ENCODE measurements at regions not wholly inside any gene's neighbourhood (a gene's known extent, or its start where the extent isn't known, plus 50 kb on each side); places are given as distances from the start of the nearest gene placed in this dataset.

DNA sequence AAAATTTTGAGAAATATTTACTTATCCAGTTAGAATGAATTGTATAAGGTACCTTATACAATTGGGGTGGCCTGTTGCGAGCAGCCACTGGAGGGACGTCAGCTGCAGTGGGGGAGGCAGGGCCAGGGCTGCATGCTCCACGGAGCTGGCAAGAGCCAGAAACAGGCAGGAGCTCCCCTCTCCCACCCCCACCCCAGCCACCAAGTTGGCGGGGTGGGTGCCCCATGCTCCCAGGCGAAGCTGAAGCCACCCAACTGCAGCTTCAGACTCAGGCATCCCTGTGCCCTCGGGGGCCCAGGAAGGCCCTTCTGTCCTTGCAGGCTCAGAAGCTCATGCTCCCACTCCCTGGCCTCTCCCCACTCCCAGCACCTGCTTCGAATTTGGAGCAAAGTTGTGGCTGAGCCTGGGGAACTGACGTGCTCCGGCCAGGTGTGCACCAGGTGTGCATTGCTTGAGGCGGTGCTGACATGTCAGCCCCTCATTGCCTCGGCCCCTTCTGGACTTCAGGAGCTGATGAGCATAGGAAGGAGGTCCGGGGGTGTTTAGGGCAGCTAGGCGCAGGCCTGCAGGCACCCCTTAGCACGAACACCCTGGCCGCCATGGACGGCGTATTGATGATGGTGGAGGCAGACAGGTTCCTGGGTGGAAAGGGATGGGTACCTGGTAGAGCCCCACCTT, 743.8 kb upstream of the GBE1 start:
- Histone ChIP-seq H3K79me2 (ENCODE audit: insufficient read depth) (no peaks in the 10 kb centered on the region), H3K27ac (no peak overlapping the region), H3F3A (ENCODE audit: insufficient read depth) (no peaks in the 10 kb centered on the region), H3K4me1 (ENCODE audit: insufficient read depth) (no peaks in the 10 kb centered on the region), H3K9me3 (ENCODE audit: low read depth) (no peaks in the 10 kb centered on the region), H3K4me2 (ENCODE audit: unreplicated experiment) (no peak overlapping the region), H4K20me1 (ENCODE audit: insufficient read depth) (no peaks in the 10 kb centered on the region), H2AFZ (no peak overlapping the region), H3K27me3 (replicated peaks; ENCODE audit: insufficient read depth) (no peaks in the 10 kb centered on the region), H3K9me2 (ENCODE audit: insufficient read depth) (no peaks in the 10 kb centered on the region), H3K36me3 (ENCODE audit: low read depth) (no peaks in the 10 kb centered on the region), H3K4me3 (no peak overlapping the region), H3K9ac (no peak overlapping the region)
- 29 to 39% methylated on average over 17 of the region's 17 CpGs for WGBS, 2 experiments (ENCODE audit: low coverage in 1 of 2, low lambda C conversion rate in 2 of 2, missing lambda C conversion rate in 2 of 2)
- DNase-seq, result no peak
- in situ Hi-C loops (cut with MboI), result no loop called here
- no peak for TF ChIP-seq EZH2 (IDR thresholded peaks at IDR 0.05; ENCODE audit: insufficient read depth, poor library complexity, severe bottlenecking)
- no peak for TF ChIP-seq EZH2phosphoT487 (IDR thresholded peaks at IDR 0.05; ENCODE audit: insufficient read depth, low read depth)

DNA sequence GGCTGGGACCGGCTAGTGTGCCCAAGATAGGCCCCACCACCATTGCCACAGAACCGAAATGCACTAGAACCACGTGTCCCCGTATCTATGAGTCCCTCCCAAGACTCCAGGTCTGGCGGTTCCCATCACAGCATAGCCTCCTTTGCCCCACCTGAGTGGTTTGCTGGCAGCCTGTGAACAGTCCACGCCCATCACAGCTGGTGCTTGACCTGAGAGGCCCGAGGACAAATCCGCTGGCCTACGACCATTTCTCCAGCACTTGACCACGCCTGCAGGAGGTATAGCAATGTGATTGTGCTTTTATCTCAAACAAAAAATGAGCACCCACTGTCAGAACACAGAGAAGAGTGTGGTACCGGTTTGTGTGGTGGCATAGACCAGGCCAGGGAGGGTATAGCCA, 736.7 kb upstream of the GBE1 start:
- DNase-seq, result no peak
- H3K27ac ChIP-seq, result no peak overlapping the region
- no peak for TF ChIP-seq EZH2phosphoT487 (IDR thresholded peaks at IDR 0.05; ENCODE audit: insufficient read depth, low read depth)
- H3K27me3 ChIP-seq (replicated peaks; ENCODE audit: insufficient read depth), result no peaks in the 10 kb centered on the region
- no peak overlapping the region for H3K4me2 ChIP-seq (ENCODE audit: unreplicated experiment)
- H3K4me1 ChIP-seq (ENCODE audit: insufficient read depth), result no peaks in the 10 kb centered on the region
- WGBS, 2 experiments (ENCODE audit: low coverage in 1 of 2, low lambda C conversion rate in 2 of 2, missing lambda C conversion rate in 2 of 2), result 43 to 48% methylated on average over 11 of the region's 11 CpGs
- no peaks in the 10 kb centered on the region for H3F3A ChIP-seq (ENCODE audit: insufficient read depth)
- H3K4me3 ChIP-seq, result no peak overlapping the region
- H2AFZ ChIP-seq, result no peak overlapping the region
- in situ Hi-C loops (cut with MboI), result no loop called here
- H4K20me1 ChIP-seq (ENCODE audit: insufficient read depth), result no peaks in the 10 kb centered on the region
- H3K79me2 ChIP-seq (ENCODE audit: insufficient read depth), result no peaks in the 10 kb centered on the region
- H3K9me2 ChIP-seq (ENCODE audit: insufficient read depth), result no peaks in the 10 kb centered on the region
- no peaks in the 10 kb centered on the region for H3K9me3 ChIP-seq (ENCODE audit: low read depth)
- H3K9ac ChIP-seq, result no peak overlapping the region
- no peaks in the 10 kb centered on the region for H3K36me3 ChIP-seq (ENCODE audit: low read depth)

DNA sequence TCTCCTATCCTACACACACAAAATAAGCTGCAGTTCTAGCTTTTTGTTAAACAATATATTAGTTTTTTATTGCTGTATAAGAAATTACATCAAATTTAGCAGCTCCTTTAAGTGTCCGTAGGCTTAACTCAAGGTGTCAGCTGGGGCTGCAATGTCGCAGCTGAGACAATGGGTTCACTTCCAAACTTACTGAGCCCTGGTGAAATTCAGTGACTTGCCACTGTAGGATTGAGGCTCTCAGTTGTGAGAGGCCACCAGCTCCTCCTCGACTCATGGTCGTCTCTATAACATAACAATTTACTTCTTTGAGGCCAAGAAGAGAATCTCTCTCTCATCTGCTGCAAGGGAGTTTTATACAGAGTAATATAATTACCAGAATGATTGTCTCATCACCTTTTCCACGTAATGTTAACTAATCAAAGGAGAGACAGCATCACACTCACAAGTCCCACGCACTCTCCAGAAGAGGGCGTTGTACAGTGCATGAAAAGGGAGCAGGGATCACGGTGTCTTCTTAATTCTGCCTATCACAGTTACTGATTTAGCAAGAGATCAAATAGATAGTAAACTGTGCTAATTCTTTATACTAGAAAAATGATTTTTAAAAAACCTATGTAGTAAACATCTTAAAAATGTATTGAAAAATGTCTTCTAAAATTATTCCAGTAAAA, 735.6 kb upstream of the GBE1 start:
- H3K4me3 ChIP-seq, result no peak overlapping the region
- H3K27ac ChIP-seq, result no peak overlapping the region
- H3K27me3 ChIP-seq (replicated peaks; ENCODE audit: insufficient read depth), result no peaks in the 10 kb centered on the region
- WGBS, 2 experiments (ENCODE audit: low coverage in 1 of 2, low lambda C conversion rate in 2 of 2, missing lambda C conversion rate in 2 of 2), result 16 to 17% methylated on average over 8 of the region's 8 CpGs
- in situ Hi-C loops (cut with MboI), result no loop called here
- no peak for DNase-seq
- H3K4me2 ChIP-seq (ENCODE audit: unreplicated experiment), result no peak overlapping the region
- no peaks in the 10 kb centered on the region for H3K36me3 ChIP-seq (ENCODE audit: low read depth)
- H3K79me2 ChIP-seq (ENCODE audit: insufficient read depth), result no peaks in the 10 kb centered on the region
- no peaks in the 10 kb centered on the region for H3K4me1 ChIP-seq (ENCODE audit: insufficient read depth)
- no peak for TF ChIP-seq EZH2 (IDR thresholded peaks at IDR 0.05; ENCODE audit: insufficient read depth, poor library complexity, severe bottlenecking)
- TF ChIP-seq EZH2phosphoT487 (IDR thresholded peaks at IDR 0.05; ENCODE audit: insufficient read depth, low read depth), result no peak
- H3F3A ChIP-seq (ENCODE audit: insufficient read depth), result no peaks in the 10 kb centered on the region
- H4K20me1 ChIP-seq (ENCODE audit: insufficient read depth), result no peaks in the 10 kb centered on the region
- H3K9ac ChIP-seq, result no peak overlapping the region
- H3K9me3 ChIP-seq (ENCODE audit: low read depth), result no peaks in the 10 kb centered on the region
- no peaks in the 10 kb centered on the region for H3K9me2 ChIP-seq (ENCODE audit: insufficient read depth)
- H2AFZ ChIP-seq, result no peak overlapping the region

DNA sequence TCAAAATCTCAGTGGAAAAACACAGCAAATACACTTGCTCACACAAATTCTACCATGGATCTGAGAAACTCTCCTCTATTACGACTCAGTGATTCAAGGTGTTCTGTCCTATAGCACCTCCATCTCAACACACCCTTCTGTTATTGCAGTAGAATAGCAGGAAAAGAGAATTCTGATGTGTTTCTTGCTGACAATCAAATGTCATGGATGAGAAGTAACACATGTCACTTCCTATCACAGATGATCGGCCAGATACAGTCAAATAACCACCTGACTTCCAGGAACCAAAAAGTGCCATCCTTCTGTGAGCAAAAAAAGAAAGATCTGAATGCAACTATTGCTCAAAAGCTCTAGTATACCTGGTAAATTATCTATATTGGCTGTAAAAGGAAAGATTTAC, 734.2 kb upstream of the GBE1 start:
- WGBS, 2 experiments (ENCODE audit: low coverage in 1 of 2, low lambda C conversion rate in 2 of 2, missing lambda C conversion rate in 2 of 2), result 7 to 17% methylated on average over 2 of the region's 2 CpGs
- Histone ChIP-seq H3K9me3 (ENCODE audit: low read depth) (no peaks in the 10 kb centered on the region), H4K20me1 (ENCODE audit: insufficient read depth) (no peaks in the 10 kb centered on the region), H3K9me2 (ENCODE audit: insufficient read depth) (no peaks in the 10 kb centered on the region), H2AFZ (no peak overlapping the region), H3K4me3 (no peak overlapping the region), H3K4me1 (ENCODE audit: insufficient read depth) (no peaks in the 10 kb centered on the region), H3K9ac (no peak overlapping the region), H3K27me3 (replicated peaks; ENCODE audit: insufficient read depth) (no peaks in the 10 kb centered on the region), H3K27ac (no peak overlapping the region), H3K36me3 (ENCODE audit: low read depth) (no peaks in the 10 kb centered on the region), H3F3A (ENCODE audit: insufficient read depth) (no peaks in the 10 kb centered on the region), H3K79me2 (ENCODE audit: insufficient read depth) (no peaks in the 10 kb centered on the region), H3K4me2 (ENCODE audit: unreplicated experiment) (no peak overlapping the region)
- in situ Hi-C loops (cut with MboI), result no loop called here
- TF ChIP-seq EZH2phosphoT487 (IDR thresholded peaks at IDR 0.05; ENCODE audit: insufficient read depth, low read depth) (no peak), EZH2 (IDR thresholded peaks at IDR 0.05; ENCODE audit: insufficient read depth, poor library complexity, severe bottlenecking) (no peak)
- DNase-seq, result no peak
